WTC11 (cell line): ENCODE measurements at regions not wholly inside any gene's neighbourhood (a gene's known extent, or its start where the extent isn't known, plus 50 kb on each side); places are given as distances from the start of the nearest gene placed in this dataset.

Experiments used
- NFATC4 ChIP-seq: fragments of 250-450 bp; sonication (Bioruptor Pico); IDR thresholded peaks from 2 replicates; pipeline ENCODE4 v1.9.0; 2021; ENCODE audit warnings: mild to moderate bottlenecking
- TEAD1 ChIP-seq: sonication (generic); formaldehyde crosslinking; IDR thresholded peaks from 2 replicates; pipeline ENCODE4 v1.8.0; 2022; ENCODE audit warnings: mild to moderate bottlenecking, missing genetic modification reagents
- TF ChIP-seq, protein P1 (sequence below): fragments of 250-450 bp; sonication (Bioruptor Pico); IDR thresholded peaks from 2 replicates; pipeline ENCODE4 v2.1.2; 2022; ENCODE audit warnings: mild to moderate bottlenecking, moderate library complexity

DNA sequence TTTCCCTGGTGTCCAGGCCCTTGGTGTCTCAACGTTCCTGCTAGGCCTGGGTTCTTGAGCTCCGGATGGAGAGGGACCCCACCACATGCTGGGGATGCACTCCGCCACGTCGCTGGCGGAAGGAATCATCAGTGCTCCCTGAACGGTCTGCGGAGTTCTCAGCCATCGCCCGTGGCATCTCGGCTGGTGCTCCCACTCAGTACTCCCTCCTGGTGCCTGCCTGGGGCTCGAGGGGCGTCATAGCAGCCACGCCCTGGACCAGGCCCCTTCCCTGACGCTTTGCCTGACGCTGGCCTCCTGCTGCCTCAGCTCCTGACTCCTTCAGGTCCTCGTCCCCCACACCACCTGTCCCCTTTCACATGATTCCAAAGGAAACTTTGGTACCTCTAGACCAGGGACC lies 95.9 kb upstream of the CIBAR2 start:
- TF ChIP-seq NFATC4 (no peak), TEAD1 (no peak)
- TF ChIP-seq, protein P1, sequence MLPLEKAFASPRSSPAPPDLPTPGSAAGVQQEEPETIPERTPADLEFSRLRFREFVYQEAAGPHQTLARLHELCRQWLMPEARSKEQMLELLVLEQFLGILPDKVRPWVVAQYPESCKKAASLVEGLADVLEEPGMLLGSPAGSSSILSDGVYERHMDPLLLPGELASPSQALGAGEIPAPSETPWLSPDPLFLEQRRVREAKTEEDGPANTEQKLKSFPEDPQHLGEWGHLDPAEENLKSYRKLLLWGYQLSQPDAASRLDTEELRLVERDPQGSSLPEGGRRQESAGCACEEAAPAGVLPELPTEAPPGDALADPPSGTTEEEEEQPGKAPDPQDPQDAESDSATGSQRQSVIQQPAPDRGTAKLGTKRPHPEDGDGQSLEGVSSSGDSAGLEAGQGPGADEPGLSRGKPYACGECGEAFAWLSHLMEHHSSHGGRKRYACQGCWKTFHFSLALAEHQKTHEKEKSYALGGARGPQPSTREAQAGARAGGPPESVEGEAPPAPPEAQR (CRISPR knock-in tag), result no peak
